ENCODE measurements at regions not wholly inside any gene's neighbourhood (a gene's known extent, or its start where the extent isn't known, plus 50 kb on each side); places are given as distances from the start of the nearest gene placed in this dataset.

- DNase-seq, result no peak
Observed at GRCh38 chr17:52831536-52831935, 673.0 kb upstream of the CA10 start.

- DNase-seq, result no peak
Observed at GRCh38 chr17:52828621-52829020, 670.1 kb upstream of the CA10 start.

DNA sequence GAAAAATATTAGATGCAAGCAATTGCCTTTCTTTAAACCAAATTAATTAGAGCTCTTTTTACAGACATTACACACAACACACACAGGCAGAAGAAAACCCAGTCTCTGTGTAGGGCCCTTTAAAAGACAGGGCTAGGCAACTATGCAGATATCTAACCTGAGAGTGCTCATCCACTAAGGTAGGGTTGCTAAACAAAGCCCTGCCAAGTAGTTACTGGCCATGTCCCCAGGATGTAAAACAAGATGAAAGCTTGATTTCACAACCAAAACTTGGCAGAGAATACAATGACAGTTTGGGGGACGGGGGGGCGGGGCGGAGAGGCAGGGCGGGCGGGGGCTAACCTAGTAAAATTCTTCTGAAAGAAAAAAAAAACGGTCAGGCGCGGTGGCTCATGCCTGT lies 669.0 kb upstream of the CA10 start:
- no peak for DNase-seq

- no peak for DNase-seq
Observed at GRCh38 chr17:52824542-52824941, 666.0 kb upstream of the CA10 start.

DNA sequence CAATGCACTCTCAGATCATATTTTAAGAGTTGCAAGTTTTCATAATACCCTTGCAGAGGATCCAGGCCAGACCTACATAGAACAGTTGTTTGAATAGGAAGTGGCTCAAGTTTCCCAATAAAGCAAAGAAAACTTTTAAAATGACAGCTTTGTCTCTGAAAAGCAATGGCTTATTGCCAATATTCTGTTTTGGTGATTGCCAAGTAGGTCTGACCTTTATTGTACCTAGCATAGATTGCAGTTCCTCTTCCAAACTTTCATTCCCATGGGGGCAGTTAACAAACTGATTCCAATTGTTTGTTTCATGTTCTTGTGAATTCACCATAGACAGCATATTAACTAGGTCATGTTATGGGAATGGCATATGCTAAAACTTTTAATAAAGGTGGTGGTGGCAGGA lies 664.6 kb upstream of the CA10 start:
- DNase-seq, result no peak

- DNase-seq, result no peak
Observed at GRCh38 chr17:52790359-52790955, 631.9 kb upstream of the CA10 start.

GRCh38 chr17:52789829-52790228 lies 631.3 kb upstream of the CA10 start:
- no peak for DNase-seq

DNA sequence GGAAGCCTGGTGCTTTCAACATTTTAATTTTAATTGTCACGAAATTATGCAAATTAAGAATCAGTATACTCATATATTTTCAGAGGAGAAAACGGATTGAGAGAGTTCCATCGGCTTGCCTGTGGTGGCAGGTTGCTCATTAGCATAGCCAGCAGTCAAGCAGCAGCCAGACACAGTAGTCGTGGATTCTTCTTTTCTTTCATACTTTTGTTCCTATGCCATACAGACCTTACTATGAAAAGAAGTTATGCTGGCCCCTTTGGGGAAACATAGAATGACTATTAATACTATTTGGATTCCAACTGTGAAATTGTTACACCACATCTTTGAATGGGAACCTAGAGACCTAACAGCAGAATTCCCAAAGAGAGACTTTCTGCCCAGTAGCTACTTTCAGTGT lies 617.7 kb upstream of the CA10 start:
- DNase-seq, result no peak

- DNase-seq, result no peak
Observed at GRCh38 chr17:52762794-52763167, 604.3 kb upstream of the CA10 start.

DNA sequence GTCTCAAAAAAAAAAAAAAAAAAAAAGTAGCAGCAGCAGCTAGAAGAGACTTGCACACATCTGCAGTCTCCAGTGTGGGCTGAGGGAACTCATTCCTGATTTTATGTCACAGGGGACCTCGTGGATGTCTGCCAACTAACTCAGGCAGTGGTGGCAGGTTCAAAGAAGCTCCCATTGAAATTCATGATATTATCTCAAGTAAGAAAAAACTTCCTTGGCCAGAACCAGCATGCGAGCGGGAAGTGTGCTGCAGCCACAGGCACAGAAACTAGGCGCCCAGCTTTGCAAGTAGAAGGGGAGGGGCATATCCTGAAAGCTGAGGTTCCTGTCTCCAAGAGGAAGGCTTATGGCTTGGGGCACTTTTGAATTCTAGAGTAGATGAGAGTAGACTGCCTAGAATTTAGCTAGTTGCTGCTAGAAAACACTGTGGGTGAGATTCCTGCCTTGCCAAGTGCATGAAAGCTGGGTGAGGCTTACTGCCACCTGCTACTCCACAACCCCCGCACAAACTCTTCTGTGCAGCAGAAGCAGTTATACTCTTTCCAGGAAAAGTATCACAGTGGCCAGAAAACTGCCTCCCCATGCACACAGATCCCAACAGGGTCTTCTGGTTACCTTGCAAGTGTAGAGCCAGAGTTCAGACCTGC lies 603.8 kb upstream of the CA10 start:
- DNase-seq, result no peak

DNA sequence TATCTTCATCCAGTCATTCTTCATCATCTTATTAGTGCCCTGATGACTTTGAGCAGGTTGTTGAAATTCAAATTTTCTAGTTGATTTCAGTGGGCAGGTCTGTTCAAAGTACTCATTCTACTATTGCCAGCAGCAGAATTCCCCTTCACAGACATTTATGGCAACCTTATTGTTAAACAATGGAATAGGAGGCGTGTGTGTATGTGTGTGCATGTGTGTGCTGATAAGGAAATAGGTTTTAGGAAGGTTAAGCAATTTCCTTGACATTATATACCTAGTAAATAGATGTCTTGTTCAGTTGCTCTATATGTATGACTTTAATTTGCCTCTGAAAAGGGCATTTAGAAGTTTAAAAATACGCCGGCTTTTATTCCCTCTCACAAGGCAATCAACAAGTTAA lies 601.4 kb upstream of the CA10 start:
- DNase-seq, result no peak

GRCh38 chr17:52758481-52758880 lies 600.0 kb upstream of the CA10 start:
- DNase-seq, result no peak

GRCh38 chr17:52756746-52757145 lies 598.2 kb upstream of the CA10 start:
- DNase-seq, result no peak

GRCh38 chr17:52754838-52755237 lies 596.3 kb upstream of the CA10 start:
- DNase-seq, result no peak

DNA sequence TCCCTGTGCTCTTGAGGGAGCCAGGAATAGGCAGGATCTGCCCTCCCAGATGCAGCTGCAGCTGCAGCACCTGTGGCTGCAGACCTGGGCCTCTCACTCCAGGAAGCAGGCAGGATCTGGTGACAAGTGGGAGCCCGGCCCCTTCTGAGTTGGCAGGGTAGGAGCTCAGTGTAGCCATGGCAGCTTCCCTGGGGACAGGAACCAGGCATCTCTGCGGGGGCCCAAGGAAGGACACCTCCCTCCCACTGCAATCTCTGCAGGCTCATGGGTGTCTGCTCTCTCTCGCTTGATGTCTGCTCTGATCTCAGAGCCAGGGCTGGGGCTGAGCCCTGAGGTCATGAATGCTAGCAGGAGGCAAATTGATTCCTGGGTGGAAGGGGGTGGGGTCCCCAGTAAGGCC lies 592.5 kb upstream of the CA10 start:
- no peak for DNase-seq

DNA sequence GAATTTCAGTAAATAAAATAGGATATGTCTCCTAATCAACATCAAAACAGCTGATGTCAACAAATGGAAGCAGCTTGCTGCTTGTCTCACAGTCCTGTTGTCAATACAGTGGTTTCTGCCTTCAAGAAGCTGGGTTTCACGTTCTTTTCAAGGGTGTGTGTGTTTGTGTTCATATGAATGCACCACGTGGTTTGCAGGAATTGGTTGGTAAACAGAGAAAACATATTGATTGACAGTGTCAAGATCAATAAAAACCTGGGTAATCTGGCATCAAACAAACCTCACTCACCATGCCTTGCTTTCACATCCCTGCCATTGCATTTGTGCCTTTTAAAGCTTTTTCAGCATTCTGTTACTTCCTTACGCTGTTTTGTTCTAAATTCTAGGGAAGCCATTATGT lies 585.7 kb upstream of the CA10 start:
- no peak for DNase-seq

GRCh38 chr17:52740006-52740405 lies 581.5 kb upstream of the CA10 start:
- DNase-seq, result no peak

- no peak for DNase-seq
Observed at GRCh38 chr17:52738791-52739190, 580.3 kb upstream of the CA10 start.

DNA sequence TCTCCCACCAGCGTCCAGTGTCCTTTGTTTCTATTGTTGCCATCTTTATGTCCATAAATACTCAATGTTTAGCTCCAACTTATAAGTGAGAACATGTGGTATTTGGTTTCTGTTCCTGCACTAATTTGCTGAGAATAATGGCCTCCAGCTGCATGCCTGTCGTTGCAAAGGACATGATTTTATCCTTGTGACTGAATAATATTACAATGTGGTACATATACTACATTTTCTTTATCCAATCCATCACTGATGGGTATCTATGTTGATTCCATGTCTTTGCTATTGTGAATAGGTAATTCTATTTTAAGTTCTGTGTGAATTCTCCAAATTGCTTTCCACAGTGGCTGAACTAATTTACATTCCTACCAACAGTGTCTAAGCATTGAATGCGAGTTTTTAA lies 578.6 kb upstream of the CA10 start:
- no peak for DNase-seq

DNA sequence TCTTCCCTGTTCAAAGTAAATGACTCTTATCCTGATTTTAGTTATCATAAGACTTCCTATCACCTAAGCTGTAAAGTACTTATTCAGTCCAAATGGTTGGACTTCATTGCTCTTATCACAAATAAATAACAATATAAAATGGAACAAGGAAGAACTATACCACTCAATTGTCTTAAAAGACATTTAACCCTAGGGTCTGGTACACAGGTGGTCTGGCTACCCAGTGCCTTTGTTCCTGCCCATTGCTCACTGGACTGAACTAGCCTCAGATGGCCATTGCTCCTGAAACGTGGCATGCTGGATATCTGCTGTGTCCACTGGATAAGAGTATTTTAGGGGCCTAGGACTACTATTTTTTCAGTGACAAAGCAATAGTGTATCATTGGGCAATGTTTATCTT lies 574.3 kb upstream of the CA10 start:
- no peak for DNase-seq

- no peak for DNase-seq
Observed at GRCh38 chr17:52724578-52724977, 566.1 kb upstream of the CA10 start.

- no peak for DNase-seq
Observed at GRCh38 chr17:52721910-52722309, 563.4 kb upstream of the CA10 start.

- no peak for DNase-seq
Observed at GRCh38 chr17:52710363-52710901, 551.9 kb upstream of the CA10 start.

- DNase-seq, result no peak
Observed at GRCh38 chr17:52709724-52710123, 551.2 kb upstream of the CA10 start.

GRCh38 chr17:52696362-52696761 lies 537.8 kb upstream of the CA10 start:
- DNase-seq, result no peak

All from activated CD4-positive, alpha-beta T cell treated with anti-CD3 and anti-CD28 coated beads for 48 hours (primary cell).